ENCODE measurements at regions not wholly inside any gene's neighbourhood (a gene's known extent, or its start where the extent isn't known, plus 50 kb on each side); places are given as distances from the start of the nearest gene placed in this dataset.
"Not testable (repeated sequence)": the region's sequence is repeated elsewhere in the genome, so short reads cannot be mapped to it uniquely, and the experiment has no call there.

DNA sequence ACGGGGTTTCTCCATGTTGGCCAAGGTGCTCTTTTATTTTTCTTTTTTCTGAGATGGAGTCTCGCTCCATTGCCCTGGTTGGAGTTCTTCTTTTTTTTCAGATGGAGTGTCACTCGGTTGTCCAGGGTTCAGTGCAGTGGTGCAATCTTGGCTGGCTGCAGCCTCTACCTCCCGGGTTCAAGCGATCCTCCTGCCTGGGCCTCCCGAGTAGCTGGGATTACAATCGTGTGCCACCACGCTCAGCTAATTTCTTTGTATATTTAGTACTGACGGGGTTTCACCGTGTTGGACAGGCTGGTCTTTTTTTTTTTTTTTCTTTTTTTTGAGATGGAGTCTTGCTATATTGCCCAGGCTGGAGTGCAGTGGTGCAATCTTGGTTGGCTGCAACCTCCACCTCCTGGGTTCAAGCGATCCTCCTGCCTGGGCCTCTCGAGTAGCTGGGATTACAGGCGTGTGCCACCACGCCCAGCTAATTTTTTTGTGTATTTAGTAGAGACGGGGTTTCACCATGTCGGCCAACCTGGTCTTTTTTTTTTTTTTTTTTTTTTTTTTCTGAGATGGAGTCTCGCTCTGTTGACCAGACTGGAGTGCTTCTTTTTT, 2810.1 kb downstream of the RPIA start:
- TF ChIP-seq CTCF (conservative IDR thresholded peaks at IDR 0.05 in 1 of 2, IDR thresholded peaks at IDR 0.05 in 1 of 2; ENCODE audit: extremely low read depth in 1 of 2, insufficient read depth in 1 of 2, low read depth in 1 of 2, low read length in 2 of 2); EZH2 (IDR thresholded peaks at IDR 0.05; ENCODE audit: borderline replicate concordance, low read length): not testable (repeated sequence)

All from mammary epithelial cell (primary cell).